Tibial nerve (tissue), 3 donors: ENCODE measurements at regions not wholly inside any gene's neighbourhood (a gene's known extent, or its start where the extent isn't known, plus 50 kb on each side); places are given as distances from the start of the nearest gene placed in this dataset.

ENCODE experiments used
- CTCF ChIP-seq, 5 experiments: fragments of 200-600 bp in 3 of 5; fragments of 450-650 bp in 2 of 5; sonication (generic) in 3 of 5; IDR thresholded peaks; one replicate each; pipeline ENCODE4 v1.5.1; 2016 to 2019; ENCODE audit warnings: antibody characterized with exemption in 5 of 5, mild to moderate bottlenecking in 3 of 5, moderate library complexity in 2 of 5
- POLR2A ChIP-seq, 2 donors: fragments of 450-650 bp; IDR thresholded peaks; one replicate each; pipeline ENCODE4 v1.6.1; 2017; ENCODE audit warnings: antibody characterized with exemption in 2 of 2, mild to moderate bottlenecking in 2 of 2, moderate library complexity in 2 of 2

GRCh38 chr5:128673411-128673957, 135.4 kb upstream of the FBN2 start:
- no peak for TF ChIP-seq POLR2A (IDR thresholded peaks at IDR 0.05)
- no peak for TF ChIP-seq CTCF (IDR thresholded peaks at IDR 0.05)
